Fibroblast of lung (primary cell): ENCODE measurements at regions not wholly inside any gene's neighbourhood (a gene's known extent, or its start where the extent isn't known, plus 50 kb on each side); places are given as distances from the start of the nearest gene placed in this dataset.

Source experiments
- DNase-seq, 2 donors: peaks; one replicate each; pipeline versions ENCODE4 v3.0.0 to v3.0.0-alpha.2; 2010; ENCODE audit warnings: low read depth in 2 of 2
- H2AFZ ChIP-seq: 2 replicates; pipeline ENCODE4 v1.5.1; 2012; ENCODE audit warnings: low read length, control low read depth, inconsistent platforms
- H3K27ac ChIP-seq: 2 replicates; pipeline ENCODE4 v1.5.1; 2011; ENCODE audit warnings: low read length, control low read depth; ENCODE audit not compliant: insufficient read depth
- H3K27me3 ChIP-seq: 2 replicates; pipeline ENCODE4 v1.5.1; 2011; ENCODE audit warnings: mild to moderate bottlenecking, low read length; ENCODE audit not compliant: control insufficient read depth, insufficient read depth
- H3K36me3 ChIP-seq: 2 replicates; pipeline ENCODE4 v1.5.1; 2011; ENCODE audit warnings: low read length; ENCODE audit not compliant: control insufficient read depth, insufficient read depth
- H3K4me1 ChIP-seq: 2 replicates; pipeline ENCODE4 v1.5.1; 2011; ENCODE audit warnings: low read length; ENCODE audit not compliant: control insufficient read depth, insufficient read depth; ENCODE audit errors: extremely low read depth
- H3K4me2 ChIP-seq: 2 replicates; pipeline ENCODE4 v1.5.1; 2011; ENCODE audit warnings: low read length, control low read depth; ENCODE audit not compliant: insufficient read depth; ENCODE audit errors: extremely low read depth
- H3K4me3 ChIP-seq, 4 experiments: fragments of 200-600 bp in 1 of 4; sonication (generic) in 1 of 4; replicated peaks in 1 of 4; 2 replicates each; pipeline ENCODE4 v1.5.1; 2011 to 2016; ENCODE audit warnings: low read length in 4 of 4, low read depth in 3 of 4, mild to moderate bottlenecking in 3 of 4, control low read depth in 2 of 4, inconsistent platforms in 1 of 4, mixed read lengths in 1 of 4; ENCODE audit not compliant: insufficient read depth in 1 of 4; ENCODE audit errors: control extremely low read depth in 1 of 4
- H3K79me2 ChIP-seq: 2 replicates; pipeline ENCODE4 v1.5.1; 2012; ENCODE audit warnings: mild to moderate bottlenecking, low read length, inconsistent platforms; ENCODE audit not compliant: control insufficient read depth, insufficient read depth
- H3K9ac ChIP-seq: 2 replicates; pipeline ENCODE4 v1.5.1; 2011; ENCODE audit warnings: mild to moderate bottlenecking, low read length, control low read depth; ENCODE audit not compliant: insufficient read depth
- H3K9me3 ChIP-seq: 2 replicates; pipeline ENCODE4 v1.5.1; 2012; ENCODE audit warnings: low read depth, low read length; ENCODE audit not compliant: control insufficient read depth, insufficient read depth
- H4K20me1 ChIP-seq: 2 replicates; pipeline ENCODE4 v1.5.1; 2011; ENCODE audit warnings: low read length; ENCODE audit not compliant: control insufficient read depth, insufficient read depth; ENCODE audit errors: extremely low read depth
- EZH2 ChIP-seq: IDR thresholded peaks from 2 replicates; pipeline ENCODE4 v1.5.1; 2012; ENCODE audit warnings: low read length, control low read depth, mild to moderate bottlenecking; ENCODE audit errors: missing control alignments
- TF ChIP-seq, protein P1 (sequence below), 2 donors: IDR thresholded peaks in 1 of 2; conservative IDR thresholded peaks in 1 of 2; 1 replicate in 1 of 2; 2 replicates in 1 of 2; pipeline ENCODE4 v1.5.1; 2011 to 2012; ENCODE audit warnings: low read length in 2 of 2, control low read depth in 1 of 2, inconsistent platforms in 1 of 2, low read depth in 1 of 2, mild to moderate bottlenecking in 1 of 2

- H3K27ac ChIP-seq: no peak overlapping the region
- peak; percentile 16 to 53 for DNase-seq
- no peaks in the 10 kb centered on the region for H4K20me1 ChIP-seq
- H3K4me3 ChIP-seq: no peak overlapping the region
- no peaks in the 10 kb centered on the region for H3K4me1 ChIP-seq
- H3K27me3 ChIP-seq: no peaks in the 10 kb centered on the region
- no peaks in the 10 kb centered on the region for H3K79me2 ChIP-seq
- no peak overlapping the region for H2AFZ ChIP-seq
- H3K36me3 ChIP-seq: no peaks in the 10 kb centered on the region
- H3K9ac ChIP-seq: no peak overlapping the region
- H3K4me2 ChIP-seq: no peak overlapping the region
- TF ChIP-seq EZH2: no peak
- TF ChIP-seq, protein P1, sequence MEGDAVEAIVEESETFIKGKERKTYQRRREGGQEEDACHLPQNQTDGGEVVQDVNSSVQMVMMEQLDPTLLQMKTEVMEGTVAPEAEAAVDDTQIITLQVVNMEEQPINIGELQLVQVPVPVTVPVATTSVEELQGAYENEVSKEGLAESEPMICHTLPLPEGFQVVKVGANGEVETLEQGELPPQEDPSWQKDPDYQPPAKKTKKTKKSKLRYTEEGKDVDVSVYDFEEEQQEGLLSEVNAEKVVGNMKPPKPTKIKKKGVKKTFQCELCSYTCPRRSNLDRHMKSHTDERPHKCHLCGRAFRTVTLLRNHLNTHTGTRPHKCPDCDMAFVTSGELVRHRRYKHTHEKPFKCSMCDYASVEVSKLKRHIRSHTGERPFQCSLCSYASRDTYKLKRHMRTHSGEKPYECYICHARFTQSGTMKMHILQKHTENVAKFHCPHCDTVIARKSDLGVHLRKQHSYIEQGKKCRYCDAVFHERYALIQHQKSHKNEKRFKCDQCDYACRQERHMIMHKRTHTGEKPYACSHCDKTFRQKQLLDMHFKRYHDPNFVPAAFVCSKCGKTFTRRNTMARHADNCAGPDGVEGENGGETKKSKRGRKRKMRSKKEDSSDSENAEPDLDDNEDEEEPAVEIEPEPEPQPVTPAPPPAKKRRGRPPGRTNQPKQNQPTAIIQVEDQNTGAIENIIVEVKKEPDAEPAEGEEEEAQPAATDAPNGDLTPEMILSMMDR (conservative IDR thresholded peaks at IDR 0.05 in 1 of 2, IDR thresholded peaks at IDR 0.05 in 1 of 2; ENCODE audit: low read depth in 1 of 2, low read length in 2 of 2): peak in 1 of 2 donors; percentile 49
- H3K9me3 ChIP-seq: no peaks in the 10 kb centered on the region
Measured at GRCh38 chr3:148077318-148077923, 620.3 kb upstream of the AGTR1 start.

GRCh38 chr3:148077965-148078364 is 619.7 kb upstream of the AGTR1 start:
- DNase-seq: no peak
- H3K9me3 ChIP-seq: no peaks in the 10 kb centered on the region
- H3K36me3 ChIP-seq: no peaks in the 10 kb centered on the region
- H3K4me3 ChIP-seq: no peak overlapping the region
- H3K27me3 ChIP-seq: no peaks in the 10 kb centered on the region
- H3K4me2 ChIP-seq: no peak overlapping the region
- no peaks in the 10 kb centered on the region for H3K4me1 ChIP-seq
- no peak overlapping the region for H2AFZ ChIP-seq
- H3K27ac ChIP-seq: no peak overlapping the region
- no peak overlapping the region for H3K9ac ChIP-seq
- H4K20me1 ChIP-seq: no peaks in the 10 kb centered on the region
- H3K79me2 ChIP-seq: no peaks in the 10 kb centered on the region
- TF ChIP-seq, protein P1 (conservative IDR thresholded peaks at IDR 0.05 in 1 of 2, IDR thresholded peaks at IDR 0.05 in 1 of 2; ENCODE audit: low read depth in 1 of 2, low read length in 2 of 2): no peak
- TF ChIP-seq EZH2: no peak

DNA sequence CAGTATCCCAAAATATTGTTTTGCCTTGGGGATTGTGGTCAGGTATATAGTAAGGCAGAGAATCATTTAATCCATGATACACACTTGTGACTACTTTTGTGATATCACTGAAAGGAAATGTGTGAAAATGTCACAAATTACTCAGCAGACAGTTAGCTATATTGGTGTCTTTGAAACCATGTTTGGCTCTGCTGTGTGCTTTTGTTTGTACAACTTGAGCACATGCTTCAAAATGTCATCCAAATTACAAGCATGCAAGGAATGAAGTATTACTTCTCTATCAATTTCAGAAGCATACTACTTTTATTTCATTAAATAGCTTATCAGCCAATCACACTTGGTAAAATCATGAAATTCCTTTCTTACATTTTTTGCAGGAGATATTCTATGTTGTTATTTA is 619.0 kb upstream of the AGTR1 start:
- no peak overlapping the region for H3K27ac ChIP-seq

More for the DNA sequence above, 619.0 kb upstream of the AGTR1 start:
- Histone ChIP-seq H3K4me2 (no peak overlapping the region), H3K4me3 (no peak overlapping the region), H3K36me3 (no peaks in the 10 kb centered on the region), H3K4me1 (no peaks in the 10 kb centered on the region), H3K79me2 (no peaks in the 10 kb centered on the region), H2AFZ (no peak overlapping the region), H3K27me3 (no peaks in the 10 kb centered on the region), H3K9me3 (no peaks in the 10 kb centered on the region), H4K20me1 (no peaks in the 10 kb centered on the region), H3K9ac (no peak overlapping the region)
- peak in 1 of 2 donors; percentile 14 for DNase-seq
- TF ChIP-seq, protein P1 (conservative IDR thresholded peaks at IDR 0.05 in 1 of 2, IDR thresholded peaks at IDR 0.05 in 1 of 2; ENCODE audit: low read depth in 1 of 2, low read length in 2 of 2): no peak
- no peak for TF ChIP-seq EZH2
